Osteocyte (in vitro differentiated cells): ENCODE measurements at regions not wholly inside any gene's neighbourhood (a gene's known extent, or its start where the extent isn't known, plus 50 kb on each side); places are given as distances from the start of the nearest gene placed in this dataset.

Experiments
- DNase-seq: peaks from one replicate; pipeline ENCODE4 v3.0.0; 2021; ENCODE audit warnings: mixed read lengths; ENCODE audit not compliant: unreplicated experiment; ENCODE audit errors: extremely low spot score
- H3K27ac Mint-ChIP-seq: one replicate; pipeline ENCODE4 v1.8.0; 2021; ENCODE audit warnings: mild to moderate bottlenecking, mixed read lengths; ENCODE audit not compliant: unreplicated experiment
- H3K27me3 Mint-ChIP-seq: one replicate; pipeline ENCODE4 v1.8.0; 2021; ENCODE audit warnings: mixed read lengths; ENCODE audit not compliant: unreplicated experiment
- H3K36me3 Mint-ChIP-seq: one replicate; pipeline ENCODE4 v1.8.0; 2021; ENCODE audit warnings: mixed read lengths; ENCODE audit not compliant: unreplicated experiment
- H3K4me1 Mint-ChIP-seq: one replicate; pipeline ENCODE4 v1.8.0; 2021; ENCODE audit warnings: mixed read lengths; ENCODE audit not compliant: unreplicated experiment
- H3K4me3 Mint-ChIP-seq: one replicate; pipeline ENCODE4 v1.8.0; 2021; ENCODE audit warnings: mild to moderate bottlenecking, moderate library complexity, mixed read lengths; ENCODE audit not compliant: unreplicated experiment
- H3K9me3 Mint-ChIP-seq: one replicate; pipeline ENCODE4 v1.8.0; 2021; ENCODE audit warnings: mixed read lengths; ENCODE audit not compliant: unreplicated experiment
- TF ChIP-seq, protein P1 (sequence below): fragments of 200-600 bp; sonication (generic); IDR thresholded peaks from 2 replicates; pipeline ENCODE4 v1.5.0; 2021; ENCODE audit warnings: antibody characterized with exemption, mild to moderate bottlenecking, moderate library complexity

DNA sequence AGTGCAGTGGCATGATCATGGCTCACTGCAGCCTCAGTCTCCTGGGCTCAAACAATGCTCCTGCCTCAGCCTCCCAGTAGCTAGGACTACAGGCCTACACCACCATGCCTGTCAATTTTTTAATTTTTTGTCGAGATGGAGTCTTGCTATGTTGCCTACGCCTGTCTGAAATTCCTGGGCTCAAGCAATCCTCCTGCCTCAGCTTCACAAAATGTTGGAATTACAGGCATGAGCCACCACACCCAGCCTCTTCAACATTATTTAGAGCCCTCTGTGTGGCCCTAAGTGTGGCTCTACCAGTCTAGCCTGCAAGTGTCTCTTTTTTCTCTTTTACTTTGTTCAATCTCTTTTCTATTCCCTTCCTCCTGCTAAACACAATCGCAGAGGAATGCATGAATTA lies 154.4 kb upstream of the EPB41L4A start:
- no peak overlapping the region for H3K27ac Mint-ChIP-seq
- no peaks in the 10 kb centered on the region for H3K36me3 Mint-ChIP-seq
- no peaks in the 10 kb centered on the region for H3K4me1 Mint-ChIP-seq
- no peak for DNase-seq
- no peak overlapping the region for H3K4me3 Mint-ChIP-seq
- peaks cover 11% of the 10 kb centered on the region for H3K27me3 Mint-ChIP-seq
- no peaks in the 10 kb centered on the region for H3K9me3 Mint-ChIP-seq
- TF ChIP-seq, protein P1, sequence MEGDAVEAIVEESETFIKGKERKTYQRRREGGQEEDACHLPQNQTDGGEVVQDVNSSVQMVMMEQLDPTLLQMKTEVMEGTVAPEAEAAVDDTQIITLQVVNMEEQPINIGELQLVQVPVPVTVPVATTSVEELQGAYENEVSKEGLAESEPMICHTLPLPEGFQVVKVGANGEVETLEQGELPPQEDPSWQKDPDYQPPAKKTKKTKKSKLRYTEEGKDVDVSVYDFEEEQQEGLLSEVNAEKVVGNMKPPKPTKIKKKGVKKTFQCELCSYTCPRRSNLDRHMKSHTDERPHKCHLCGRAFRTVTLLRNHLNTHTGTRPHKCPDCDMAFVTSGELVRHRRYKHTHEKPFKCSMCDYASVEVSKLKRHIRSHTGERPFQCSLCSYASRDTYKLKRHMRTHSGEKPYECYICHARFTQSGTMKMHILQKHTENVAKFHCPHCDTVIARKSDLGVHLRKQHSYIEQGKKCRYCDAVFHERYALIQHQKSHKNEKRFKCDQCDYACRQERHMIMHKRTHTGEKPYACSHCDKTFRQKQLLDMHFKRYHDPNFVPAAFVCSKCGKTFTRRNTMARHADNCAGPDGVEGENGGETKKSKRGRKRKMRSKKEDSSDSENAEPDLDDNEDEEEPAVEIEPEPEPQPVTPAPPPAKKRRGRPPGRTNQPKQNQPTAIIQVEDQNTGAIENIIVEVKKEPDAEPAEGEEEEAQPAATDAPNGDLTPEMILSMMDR = no peak

DNA sequence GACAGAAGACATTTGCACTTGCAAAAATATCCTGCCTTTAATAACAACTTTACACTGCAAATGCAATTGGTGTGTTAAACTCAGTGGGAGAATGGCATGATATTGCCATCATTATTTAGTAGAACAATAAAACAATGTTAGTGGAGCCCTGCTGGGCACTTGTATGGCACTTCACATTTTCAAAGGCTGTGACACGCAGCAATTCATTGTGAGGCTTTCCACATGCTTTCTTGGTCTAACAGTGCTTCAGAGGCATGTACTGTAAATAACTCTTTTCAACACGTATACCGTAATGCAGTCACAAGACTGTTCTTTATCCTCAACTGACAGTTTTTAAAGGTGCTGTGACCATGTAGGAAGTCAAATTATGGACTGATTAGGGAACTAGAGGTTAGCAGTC lies 155.5 kb upstream of the EPB41L4A start:
- TF ChIP-seq, protein P1 = no peak
- no peak for DNase-seq
- Mint-ChIP-seq H3K27ac (no peak overlapping the region), H3K4me3 (no peak overlapping the region), H3K9me3 (no peaks in the 10 kb centered on the region), H3K27me3 (peaks cover 11% of the 10 kb centered on the region), H3K4me1 (no peaks in the 10 kb centered on the region), H3K36me3 (no peaks in the 10 kb centered on the region)

DNA sequence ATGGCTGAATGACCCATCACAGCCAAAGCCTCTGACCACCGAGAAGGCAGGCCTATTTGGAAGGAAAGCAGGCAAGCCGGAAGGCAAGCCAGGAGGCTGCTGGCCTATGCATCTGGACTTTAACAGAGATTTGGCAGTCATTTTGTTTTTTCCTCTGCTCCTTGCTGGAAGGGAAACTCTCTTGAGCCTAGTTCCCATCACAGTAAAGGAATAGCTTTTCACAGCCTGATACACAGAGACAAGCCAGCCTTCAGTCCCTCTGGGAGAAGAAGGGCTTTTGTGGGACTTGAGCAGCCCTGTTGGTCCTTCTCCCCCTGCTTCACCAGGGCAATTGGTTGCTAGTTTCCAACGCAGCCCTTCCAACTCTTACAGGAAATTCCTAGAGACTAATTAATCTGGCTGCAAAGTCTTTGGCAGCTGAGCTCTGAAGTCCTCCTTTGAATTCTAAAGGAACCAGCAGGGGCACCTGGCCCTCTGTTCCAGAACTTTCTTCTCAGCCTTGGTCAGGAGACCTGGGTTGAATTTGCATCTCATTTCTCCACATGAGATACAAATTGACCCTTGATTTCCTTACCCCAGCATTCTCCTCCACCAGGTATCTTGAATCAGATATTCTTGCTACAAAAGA lies 157.3 kb upstream of the EPB41L4A start:
- Mint-ChIP-seq H3K4me3 (no peak overlapping the region), H3K36me3 (no peaks in the 10 kb centered on the region), H3K27ac (no peak overlapping the region), H3K9me3 (no peaks in the 10 kb centered on the region), H3K27me3 (peaks cover 11% of the 10 kb centered on the region), H3K4me1 (no peaks in the 10 kb centered on the region)
- no peak for DNase-seq
- TF ChIP-seq, protein P1 = no peak

DNA sequence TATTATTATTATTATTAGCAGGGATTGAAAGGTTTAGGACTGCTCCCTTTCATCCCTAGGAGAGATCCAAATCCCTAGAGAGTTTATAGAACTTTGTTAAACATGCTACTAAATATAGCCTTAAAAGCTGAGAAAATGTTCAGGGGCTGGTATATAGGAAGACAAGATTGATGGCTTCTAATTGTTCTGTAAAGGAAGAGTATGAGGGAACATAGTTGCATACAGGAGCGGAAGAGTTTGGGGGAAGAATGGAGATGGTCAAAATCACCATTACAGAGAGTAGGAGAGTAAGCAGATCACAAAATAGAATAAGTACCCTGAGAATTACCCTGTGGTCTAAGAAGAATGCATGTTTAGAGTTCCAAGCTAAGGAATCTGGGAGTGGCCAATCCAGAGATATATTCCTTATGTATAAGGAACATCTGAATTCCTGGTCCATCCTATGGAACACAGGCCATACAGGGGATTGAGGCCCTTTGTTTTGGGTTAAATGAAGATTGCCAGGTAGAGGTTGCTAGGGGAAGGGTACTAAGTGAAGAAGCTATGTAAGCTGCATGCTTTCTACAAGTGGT lies 158.0 kb upstream of the APC start:
- H3K36me3 Mint-ChIP-seq = no peaks in the 10 kb centered on the region
- H3K4me3 Mint-ChIP-seq = no peak overlapping the region
- no peaks in the 10 kb centered on the region for H3K27me3 Mint-ChIP-seq
- H3K4me1 Mint-ChIP-seq = no peaks in the 10 kb centered on the region
- DNase-seq = no peak
- TF ChIP-seq, protein P1 = no peak
- H3K27ac Mint-ChIP-seq = no peak overlapping the region
- no peaks in the 10 kb centered on the region for H3K9me3 Mint-ChIP-seq

DNA sequence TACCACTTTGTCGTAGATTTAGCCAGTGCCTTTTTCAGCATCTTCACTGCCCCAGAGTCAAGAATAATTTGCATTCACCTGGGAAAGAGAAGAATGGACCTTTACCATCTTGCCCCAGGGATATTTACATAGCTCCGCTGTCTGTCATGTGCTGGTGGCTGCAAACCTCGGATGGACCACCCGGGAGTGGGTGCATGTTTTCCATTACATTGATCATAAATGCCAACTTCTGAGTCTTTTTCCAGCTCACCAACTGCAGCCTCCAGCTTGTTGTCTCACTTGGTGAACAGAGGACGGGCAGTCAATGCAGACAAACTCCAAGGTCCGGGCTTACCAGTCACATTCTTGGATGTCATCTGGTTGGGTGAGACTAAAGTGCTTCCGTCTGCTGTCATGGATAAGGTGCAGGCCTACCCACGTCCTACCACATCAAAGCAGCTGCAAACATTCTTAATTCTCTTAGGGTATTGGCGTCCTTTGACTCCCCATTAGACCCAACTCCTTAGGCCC lies 155.8 kb upstream of the APC start:
- Mint-ChIP-seq H3K4me3 (no peak overlapping the region), H3K9me3 (no peaks in the 10 kb centered on the region), H3K4me1 (no peaks in the 10 kb centered on the region), H3K27me3 (peaks cover 3% of the 10 kb centered on the region), H3K36me3 (no peaks in the 10 kb centered on the region), H3K27ac (no peak overlapping the region)
- no peak for DNase-seq
- TF ChIP-seq, protein P1 = no peak
